NOMO-1 treated with dmso at 0.1 percent for 144 hours (cell line): ENCODE measurements at regions not wholly inside any gene's neighbourhood (a gene's known extent, or its start where the extent isn't known, plus 50 kb on each side); places are given as distances from the start of the nearest gene placed in this dataset.

Experiments used
- DNase-seq: peaks from one replicate; lab custom pipeline; 2025; ENCODE audit not compliant: unreplicated experiment; lab: John Stamatoyannopoulos, UW

DNA sequence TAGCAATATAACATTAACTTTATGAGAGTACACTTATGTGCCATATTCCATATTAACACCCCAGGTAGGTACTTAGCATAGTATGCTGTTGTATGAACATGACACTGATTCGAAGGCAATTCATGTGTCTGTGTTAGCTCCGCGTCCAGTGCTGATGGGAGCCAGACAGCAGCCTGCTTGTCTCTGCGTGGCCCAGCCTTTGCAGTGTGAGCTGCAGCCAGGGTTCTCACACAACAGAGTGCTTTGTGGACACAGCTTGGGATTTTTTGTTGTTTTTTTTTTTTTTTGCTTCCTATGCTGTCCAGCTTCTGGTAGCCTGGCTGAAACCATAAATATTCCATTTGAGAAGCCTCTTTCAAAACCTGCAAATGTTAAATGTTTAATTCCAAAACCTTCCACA lies 350.9 kb downstream of the SMOC2 start:
- DNase-seq: no peak

DNA sequence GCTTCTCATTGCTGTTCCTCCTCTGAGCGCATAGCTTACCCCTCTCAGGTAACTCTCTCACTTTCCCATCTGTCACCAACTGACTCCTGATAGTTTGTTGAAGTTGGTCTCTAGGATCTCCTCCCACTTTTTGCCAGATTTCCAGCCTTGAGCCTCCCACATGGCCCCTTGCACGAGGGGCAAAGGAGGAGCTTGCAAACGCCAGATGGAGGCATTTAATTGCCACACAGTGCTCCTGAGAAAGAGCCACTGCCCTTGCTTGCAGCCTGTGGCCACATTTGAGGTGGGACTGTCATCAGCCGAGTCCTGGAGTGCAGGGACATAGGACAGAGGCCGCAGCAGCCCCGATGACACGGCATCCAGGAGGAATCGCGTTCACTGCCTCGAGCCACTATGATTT lies 348.7 kb downstream of the SMOC2 start:
- no peak for DNase-seq

GRCh38 chr6:168785720-168786511 lies 344.9 kb downstream of the SMOC2 start:
- no peak for DNase-seq

DNA sequence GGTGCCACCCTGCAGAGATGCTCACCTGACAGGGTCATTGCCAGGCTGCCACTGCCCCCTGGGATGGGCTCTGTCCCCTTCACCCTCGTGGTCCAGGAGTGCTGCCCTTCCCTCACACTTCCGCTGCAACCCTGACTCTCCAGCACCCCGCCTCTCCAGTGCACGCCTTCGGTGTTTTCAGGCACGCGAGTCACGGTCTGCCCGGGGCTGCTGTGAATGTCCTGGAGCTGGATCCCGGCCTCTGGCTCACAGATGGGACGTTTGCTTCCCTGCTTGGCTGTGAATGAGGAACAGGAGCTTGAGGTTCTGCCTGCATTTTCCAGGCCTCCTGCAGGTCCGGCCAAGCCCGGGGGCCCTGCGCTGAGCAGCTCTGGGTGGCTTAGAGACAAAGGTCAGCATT lies 343.4 kb downstream of the SMOC2 start:
- no peak for DNase-seq

- no peak for DNase-seq
Observed at GRCh38 chr6:168783720-168784119, 342.7 kb downstream of the SMOC2 start.

- DNase-seq: no peak
Observed at GRCh38 chr6:168782187-168782751, 341.3 kb downstream of the SMOC2 start.

- DNase-seq: no peak
Observed at GRCh38 chr6:168778201-168778600, 337.2 kb downstream of the SMOC2 start.

DNA sequence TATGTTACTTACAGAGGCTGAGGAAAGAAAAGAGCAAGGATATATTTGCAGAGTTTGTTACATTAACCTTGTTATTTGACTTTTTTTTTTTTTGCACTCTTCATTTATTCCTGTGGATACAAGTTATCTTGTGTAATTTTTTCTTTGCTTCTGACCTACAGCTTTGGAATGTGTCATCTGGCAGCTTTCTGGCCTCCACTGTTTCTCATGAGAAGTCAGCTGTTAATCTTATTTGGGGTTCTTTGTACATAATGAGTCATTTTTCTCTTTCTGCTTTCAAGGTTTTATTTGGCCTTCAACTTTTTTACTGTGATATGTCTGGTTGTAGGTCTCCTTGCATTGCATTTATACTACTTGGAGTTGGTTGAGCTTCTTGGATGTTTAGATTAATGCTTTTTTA lies 333.4 kb downstream of the SMOC2 start:
- DNase-seq: no peak

- no peak for DNase-seq
Observed at GRCh38 chr6:168773788-168774187, 332.8 kb downstream of the SMOC2 start.

DNA sequence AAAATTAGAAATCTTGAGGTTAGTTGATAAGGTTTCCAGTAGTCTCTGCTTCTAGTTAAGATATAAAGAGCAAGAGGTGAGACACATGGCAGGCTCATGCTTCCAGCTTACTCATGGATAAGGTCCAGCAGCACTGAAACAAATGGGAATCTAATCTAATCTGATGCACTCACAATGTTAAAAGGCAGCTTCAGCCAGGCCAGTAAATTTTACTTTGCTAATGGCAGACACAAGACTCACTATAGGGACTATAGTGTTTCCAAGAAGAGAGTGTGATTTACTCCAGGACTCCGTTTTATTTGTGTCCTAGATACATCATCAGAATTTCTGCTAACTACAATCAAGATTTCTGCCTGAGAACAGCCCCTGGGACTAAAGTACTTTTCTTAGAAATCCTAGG lies 324.8 kb downstream of the SMOC2 start:
- no peak for DNase-seq

DNA sequence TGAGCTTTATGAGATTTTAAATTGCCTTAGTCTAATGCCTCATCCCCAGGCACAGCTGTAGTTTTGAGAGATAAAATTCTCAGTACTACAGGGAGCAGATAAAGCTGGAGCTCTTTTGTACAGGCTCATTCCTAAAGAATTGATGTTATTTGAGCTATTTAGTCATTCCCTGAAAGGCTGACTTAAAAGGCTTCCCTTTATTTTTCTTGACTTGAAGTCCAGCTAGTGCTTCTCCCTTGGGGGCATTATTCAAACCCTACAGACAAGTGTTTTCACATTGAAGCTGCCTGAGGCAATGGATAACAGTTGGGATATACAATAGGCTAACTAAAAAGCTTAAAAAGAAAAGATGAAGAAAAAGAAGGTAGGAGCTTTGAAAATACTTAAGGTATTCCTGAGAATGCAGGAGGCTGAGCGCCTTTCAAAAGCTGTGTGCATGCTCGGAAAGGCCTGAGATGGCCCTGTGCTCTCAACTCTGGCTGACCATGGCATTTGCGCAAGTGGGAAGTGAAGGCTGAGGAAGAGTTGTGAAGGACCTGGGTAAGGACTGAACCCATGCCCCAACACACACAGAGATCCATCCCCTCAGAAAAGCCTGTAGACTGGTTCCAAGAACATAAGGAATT lies 315.1 kb downstream of the SMOC2 start:
- DNase-seq: no peak

DNA sequence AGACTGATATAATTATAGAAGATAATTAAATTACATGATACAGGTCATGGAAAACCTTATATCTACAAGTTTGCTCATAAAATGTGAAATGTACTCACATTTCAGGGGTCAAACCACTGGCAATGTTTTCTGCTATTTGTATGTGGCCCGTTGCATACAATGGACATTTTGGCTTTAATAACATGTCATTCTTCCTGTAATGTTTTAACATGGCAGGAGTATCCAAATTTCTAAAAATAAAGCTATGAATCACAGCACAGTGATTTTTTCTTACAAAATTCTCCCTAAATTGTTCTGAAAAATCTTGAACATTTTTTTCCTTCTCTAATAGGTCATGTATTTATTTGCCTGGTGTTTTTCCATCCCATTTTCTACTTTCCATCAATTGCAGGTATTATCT lies 305.7 kb downstream of the SMOC2 start:
- no peak for DNase-seq

GRCh38 chr6:168746013-168746412 lies 305.0 kb downstream of the SMOC2 start:
- no peak for DNase-seq

DNA sequence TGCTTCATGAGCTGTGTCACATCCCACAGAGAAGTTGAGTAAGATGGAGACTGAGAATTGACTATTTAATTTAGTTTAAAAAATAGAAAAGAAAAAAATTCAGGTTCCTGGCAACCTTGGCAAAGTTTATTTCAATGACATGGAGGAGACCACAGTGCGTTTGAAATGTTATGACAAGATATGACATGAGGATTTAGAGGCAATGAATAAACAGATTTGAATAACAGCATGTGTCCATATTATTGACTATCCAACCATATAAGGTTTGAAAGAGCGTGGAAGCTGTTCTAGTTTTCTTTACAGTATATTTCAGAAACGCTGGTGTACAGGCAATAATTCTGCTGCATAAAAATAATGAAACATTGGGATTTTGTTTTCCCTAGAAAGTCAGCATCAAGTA lies 303.9 kb downstream of the SMOC2 start:
- DNase-seq: no peak

GRCh38 chr6:168741942-168742782 lies 301.2 kb downstream of the SMOC2 start:
- DNase-seq: no peak

DNA sequence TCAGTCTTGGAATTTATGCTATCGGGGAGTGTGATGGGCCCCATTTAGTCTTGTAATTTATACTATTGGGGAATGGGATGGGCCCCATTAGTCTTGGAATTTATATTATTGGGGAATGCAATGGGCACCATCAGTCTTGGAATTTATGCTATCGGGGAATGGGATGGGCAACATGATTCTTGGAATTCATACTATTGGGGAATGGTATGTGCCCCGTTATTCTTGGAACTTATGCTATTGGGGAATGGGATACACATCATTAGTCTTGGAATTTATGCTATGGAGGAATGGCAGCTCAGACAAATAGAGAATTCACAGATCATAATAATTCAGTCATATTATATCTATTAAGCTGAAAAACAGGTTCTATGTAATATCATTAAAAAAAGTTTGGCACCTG lies 300.3 kb downstream of the SMOC2 start:
- DNase-seq: no peak

- DNase-seq: no peak
Observed at GRCh38 chr6:168739381-168739780, 298.4 kb downstream of the SMOC2 start.

- no peak for DNase-seq
Observed at GRCh38 chr6:168737481-168737880, 296.5 kb downstream of the SMOC2 start.

- DNase-seq: no peak
Observed at GRCh38 chr6:168737014-168737413, 296.0 kb downstream of the SMOC2 start.

DNA sequence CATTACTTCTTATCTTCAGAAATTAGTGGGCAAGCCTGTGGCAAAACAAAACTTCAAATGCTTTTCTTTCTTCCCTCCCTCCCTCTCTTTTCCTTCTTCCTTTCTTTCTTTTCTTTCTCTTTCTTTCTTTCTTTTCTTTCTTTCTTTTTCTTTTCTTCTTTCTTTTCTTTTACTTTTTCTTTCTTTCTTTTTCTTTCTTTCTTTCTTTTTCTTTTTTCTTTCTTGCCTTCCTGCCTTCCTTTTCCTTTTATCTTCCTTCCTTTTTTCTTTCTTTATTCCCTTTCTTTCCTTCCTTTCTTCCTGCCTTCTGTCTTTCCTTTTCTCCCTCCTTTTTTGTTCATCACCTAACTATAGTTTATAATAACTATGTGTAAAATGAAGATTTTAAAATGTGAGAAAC lies 295.1 kb downstream of the SMOC2 start:
- no peak for DNase-seq

DNA sequence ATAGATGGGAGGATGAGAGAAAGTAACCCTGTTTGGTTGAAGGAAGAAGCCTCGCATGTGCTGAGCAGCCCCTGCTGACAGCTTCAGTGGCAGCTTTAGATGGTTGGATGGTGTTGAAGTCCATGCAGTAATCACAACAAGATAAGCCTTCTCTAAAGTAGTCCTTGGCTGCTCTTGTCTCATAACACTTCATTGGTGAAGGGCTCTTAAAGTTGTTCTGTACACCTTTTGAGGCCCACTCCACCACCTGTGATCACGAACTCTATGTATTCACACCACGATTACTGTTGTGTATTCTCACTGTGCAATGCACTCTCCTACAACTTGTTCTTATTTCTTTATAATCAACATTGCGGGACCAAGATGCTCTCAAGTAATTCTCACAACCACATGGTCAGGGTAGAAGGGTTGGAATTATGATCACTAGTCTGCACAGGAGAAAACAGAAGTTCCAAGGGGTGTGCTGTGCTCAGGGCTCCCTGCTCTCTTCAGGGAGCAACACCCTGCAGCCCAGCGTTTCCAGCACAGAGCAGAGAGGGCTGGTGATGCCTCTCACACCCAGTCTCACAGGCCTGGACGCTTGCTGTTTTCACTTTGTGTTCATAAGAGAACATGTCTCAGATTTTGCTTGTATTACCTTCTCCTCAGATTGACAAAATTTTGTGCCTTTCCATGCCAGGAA lies 294.4 kb downstream of the SMOC2 start:
- DNase-seq: no peak
